Body of pancreas (tissue), 4 donors: ENCODE measurements at regions not wholly inside any gene's neighbourhood (a gene's known extent, or its start where the extent isn't known, plus 50 kb on each side); places are given as distances from the start of the nearest gene placed in this dataset.

Source experiments
- POLR2A ChIP-seq, 3 donors: fragments of 450-650 bp; IDR thresholded peaks; one replicate each; pipeline ENCODE4 v1.6.1; 2016; ENCODE audit warnings: antibody characterized with exemption in 3 of 3, mild to moderate bottlenecking in 2 of 3
- TF ChIP-seq, protein P1 (sequence below), 7 experiments: fragments of 450-650 bp in 4 of 7; fragments of 200-600 bp in 3 of 7; sonication (generic) in 3 of 7; IDR thresholded peaks; one replicate each; pipeline ENCODE4 v1.5.1; 2016 to 2019; ENCODE audit warnings: antibody characterized with exemption in 7 of 7

DNA sequence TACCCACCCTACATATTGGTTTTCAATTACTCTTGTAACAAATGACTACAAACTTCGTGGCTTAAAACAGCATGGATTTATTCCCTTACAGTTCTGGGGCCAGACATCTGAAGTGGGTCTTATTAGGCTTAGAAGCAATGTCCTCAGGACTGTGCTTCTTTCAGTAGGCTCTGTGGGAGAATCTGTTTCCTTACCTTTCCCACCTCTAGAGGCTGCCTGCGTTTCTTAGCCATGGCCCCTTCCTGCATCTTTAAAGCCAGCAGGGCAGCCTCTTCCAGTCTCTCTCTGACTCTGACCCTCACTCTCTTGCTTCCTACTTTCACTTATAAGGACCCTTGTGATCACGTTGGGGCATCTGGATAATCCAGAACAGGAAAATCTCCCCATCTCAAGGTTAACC, 252.5 kb upstream of the PGRMC2 start:
- TF ChIP-seq, protein P1, sequence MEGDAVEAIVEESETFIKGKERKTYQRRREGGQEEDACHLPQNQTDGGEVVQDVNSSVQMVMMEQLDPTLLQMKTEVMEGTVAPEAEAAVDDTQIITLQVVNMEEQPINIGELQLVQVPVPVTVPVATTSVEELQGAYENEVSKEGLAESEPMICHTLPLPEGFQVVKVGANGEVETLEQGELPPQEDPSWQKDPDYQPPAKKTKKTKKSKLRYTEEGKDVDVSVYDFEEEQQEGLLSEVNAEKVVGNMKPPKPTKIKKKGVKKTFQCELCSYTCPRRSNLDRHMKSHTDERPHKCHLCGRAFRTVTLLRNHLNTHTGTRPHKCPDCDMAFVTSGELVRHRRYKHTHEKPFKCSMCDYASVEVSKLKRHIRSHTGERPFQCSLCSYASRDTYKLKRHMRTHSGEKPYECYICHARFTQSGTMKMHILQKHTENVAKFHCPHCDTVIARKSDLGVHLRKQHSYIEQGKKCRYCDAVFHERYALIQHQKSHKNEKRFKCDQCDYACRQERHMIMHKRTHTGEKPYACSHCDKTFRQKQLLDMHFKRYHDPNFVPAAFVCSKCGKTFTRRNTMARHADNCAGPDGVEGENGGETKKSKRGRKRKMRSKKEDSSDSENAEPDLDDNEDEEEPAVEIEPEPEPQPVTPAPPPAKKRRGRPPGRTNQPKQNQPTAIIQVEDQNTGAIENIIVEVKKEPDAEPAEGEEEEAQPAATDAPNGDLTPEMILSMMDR (IDR thresholded peaks at IDR 0.05) = no peak
- TF ChIP-seq POLR2A (IDR thresholded peaks at IDR 0.05) = no peak
